ENCODE measurements at regions not wholly inside any gene's neighbourhood (a gene's known extent, or its start where the extent isn't known, plus 50 kb on each side); places are given as distances from the start of the nearest gene placed in this dataset.

GRCh38 chr3:162443376-162443775 lies 946.8 kb downstream of the OTOL1 start:
- Histone ChIP-seq H3K4me1 (no peaks in the 10 kb centered on the region), H3K9me3 (no peaks in the 10 kb centered on the region), H3K27me3 (no peaks in the 10 kb centered on the region), H3K36me3 (no peaks in the 10 kb centered on the region), H3K4me3 (no peak overlapping the region), H3K27ac (no peak overlapping the region)
- no peak for TF ChIP-seq CTCF (IDR thresholded peaks at IDR 0.05)
- ATAC-seq (no peak), DNase-seq (no peak)
- intact Hi-C loops (cut with DNase I) = no loop called here

- H3K27ac ChIP-seq = no peak overlapping the region
- intact Hi-C loops (cut with DNase I) = no loop called here
- H3K4me3 ChIP-seq = no peak overlapping the region
- no peaks in the 10 kb centered on the region for H3K9me3 ChIP-seq
- H3K27me3 ChIP-seq = no peaks in the 10 kb centered on the region
- ATAC-seq = no peak
- TF ChIP-seq CTCF (IDR thresholded peaks at IDR 0.05) = no peak
- H3K36me3 ChIP-seq = no peaks in the 10 kb centered on the region
- DNase-seq = no peak
- no peaks in the 10 kb centered on the region for H3K4me1 ChIP-seq
These were observed 972.2 kb downstream of the OTOL1 start for GRCh38 chr3:162468791-162469190.

- no peaks in the 10 kb centered on the region for H3K9me3 ChIP-seq
- no peak for TF ChIP-seq CTCF (IDR thresholded peaks at IDR 0.05)
- H3K4me1 ChIP-seq = no peaks in the 10 kb centered on the region
- intact Hi-C loops (cut with DNase I) = no loop called here
- no peaks in the 10 kb centered on the region for H3K27me3 ChIP-seq
- no peak overlapping the region for H3K4me3 ChIP-seq
- ATAC-seq (no peak), DNase-seq (no peak)
- H3K36me3 ChIP-seq = no peaks in the 10 kb centered on the region
- H3K27ac ChIP-seq = no peak overlapping the region
These were observed 990.5 kb downstream of the OTOL1 start for GRCh38 chr3:162487138-162487537.

GRCh38 chr3:162489853-162490252 lies 993.2 kb downstream of the OTOL1 start:
- H3K36me3 ChIP-seq = no peaks in the 10 kb centered on the region
- no peak for ATAC-seq
- no peak overlapping the region for H3K27ac ChIP-seq
- H3K4me3 ChIP-seq = no peak overlapping the region
- H3K27me3 ChIP-seq = no peaks in the 10 kb centered on the region
- H3K4me1 ChIP-seq = no peaks in the 10 kb centered on the region
- DNase-seq = no peak
- no peak for TF ChIP-seq CTCF (IDR thresholded peaks at IDR 0.05)
- intact Hi-C loops (cut with DNase I) = no loop called here
- H3K9me3 ChIP-seq = no peaks in the 10 kb centered on the region

- ATAC-seq = no peak
- H3K27ac ChIP-seq = no peak overlapping the region
- H3K4me3 ChIP-seq = no peak overlapping the region
- no peaks in the 10 kb centered on the region for H3K27me3 ChIP-seq
- H3K9me3 ChIP-seq = no peaks in the 10 kb centered on the region
- intact Hi-C loops (cut with DNase I) = no loop called here
- no peaks in the 10 kb centered on the region for H3K36me3 ChIP-seq
- H3K4me1 ChIP-seq = no peaks in the 10 kb centered on the region
- no peak for TF ChIP-seq CTCF (IDR thresholded peaks at IDR 0.05)
- DNase-seq = no peak
These were observed 995.3 kb downstream of the OTOL1 start for GRCh38 chr3:162491952-162492351.

GRCh38 chr3:162492446-162493081 lies 996.0 kb downstream of the OTOL1 start:
- H3K27ac ChIP-seq = no peak overlapping the region
- no peak for DNase-seq
- intact Hi-C loops (cut with DNase I) = no loop called here
- ATAC-seq = no peak
- H3K4me3 ChIP-seq = no peak overlapping the region
- H3K4me1 ChIP-seq = no peaks in the 10 kb centered on the region
- no peaks in the 10 kb centered on the region for H3K36me3 ChIP-seq
- no peak for TF ChIP-seq CTCF (IDR thresholded peaks at IDR 0.05)
- no peaks in the 10 kb centered on the region for H3K9me3 ChIP-seq
- H3K27me3 ChIP-seq = no peaks in the 10 kb centered on the region

All from upper lobe of right lung (tissue), 1 donor.